Trophoblast cell (in vitro differentiated cells and primary cell): ENCODE measurements at regions not wholly inside any gene's neighbourhood (a gene's known extent, or its start where the extent isn't known, plus 50 kb on each side); places are given as distances from the start of the nearest gene placed in this dataset.
"Not testable (repeated sequence)": the region's sequence is repeated elsewhere in the genome, so short reads cannot be mapped to it uniquely, and the experiment has no call there.

Experiments
- DNase-seq, 2 donors: peaks; one replicate each; pipeline ENCODE4 v3.0.0-alpha.2; 2016
- H2AFZ ChIP-seq: 2 replicates; pipeline ENCODE4 v1.6.1; 2013; ENCODE audit warnings: low read length, moderate library complexity, mild to moderate bottlenecking; ENCODE audit not compliant: insufficient read depth, poor library complexity
- H2AK5ac ChIP-seq: 2 replicates; pipeline ENCODE4 v1.6.1; 2013; ENCODE audit warnings: mild to moderate bottlenecking, low read length
- H2BK120ac ChIP-seq: 2 replicates; pipeline ENCODE4 v1.6.1; 2013; ENCODE audit warnings: low read length, mild to moderate bottlenecking, moderate library complexity; ENCODE audit not compliant: insufficient read depth, poor library complexity
- H2BK12ac ChIP-seq: 2 replicates; pipeline ENCODE4 v1.6.1; 2013; ENCODE audit warnings: mild to moderate bottlenecking, low read length, moderate library complexity
- H2BK5ac ChIP-seq: 2 replicates; pipeline ENCODE4 v1.6.1; 2013; ENCODE audit warnings: low read length, low read depth, moderate library complexity, mild to moderate bottlenecking; ENCODE audit not compliant: poor library complexity
- H3K14ac ChIP-seq: 2 replicates; pipeline ENCODE4 v1.6.1; 2013; ENCODE audit warnings: mild to moderate bottlenecking, low read length
- H3K18ac ChIP-seq: 2 replicates; pipeline ENCODE4 v1.6.1; 2013; ENCODE audit warnings: mild to moderate bottlenecking, low read length
- H3K23ac ChIP-seq: 2 replicates; pipeline ENCODE4 v1.6.1; 2013; ENCODE audit warnings: low read length
- H3K27ac ChIP-seq: 2 replicates; pipeline ENCODE4 v1.5.1; 2013; ENCODE audit warnings: low read depth, mild to moderate bottlenecking, inconsistent platforms, low read length, moderate library complexity
- H3K27me3 ChIP-seq: 2 replicates; pipeline ENCODE4 v1.6.1; 2013; ENCODE audit warnings: inconsistent platforms, mild to moderate bottlenecking, low read length, moderate library complexity; ENCODE audit not compliant: insufficient read depth
- H3K36me3 ChIP-seq, 2 experiments: 1 replicate in 1 of 2; 2 replicates in 1 of 2; pipeline ENCODE4 v1.6.1; 2013; ENCODE audit warnings: low read length in 2 of 2, mild to moderate bottlenecking in 2 of 2, moderate library complexity in 1 of 2; ENCODE audit not compliant: insufficient read depth in 2 of 2, control insufficient read depth in 1 of 2
- H3K4ac ChIP-seq: 2 replicates; pipeline ENCODE4 v1.6.1; 2013; ENCODE audit warnings: low read depth, mild to moderate bottlenecking, low read length, moderate library complexity
- H3K4me1 ChIP-seq, 2 experiments: 1 replicate in 1 of 2; 2 replicates in 1 of 2; pipeline ENCODE4 v1.6.1; 2013; ENCODE audit warnings: low read length in 2 of 2, mild to moderate bottlenecking in 2 of 2, moderate library complexity in 1 of 2; ENCODE audit not compliant: insufficient read depth in 2 of 2, control insufficient read depth in 1 of 2
- H3K4me2 ChIP-seq: 2 replicates; pipeline ENCODE4 v1.6.1; 2013; ENCODE audit warnings: inconsistent platforms, mild to moderate bottlenecking, low read length, moderate library complexity
- H3K4me3 ChIP-seq: 2 replicates; pipeline ENCODE4 v1.5.1; 2013; ENCODE audit warnings: mild to moderate bottlenecking, low read depth, low read length, inconsistent platforms
- H3K79me1 ChIP-seq: one replicate; pipeline ENCODE4 v1.6.1; 2013; ENCODE audit warnings: low read length
- H3K79me2 ChIP-seq: 2 replicates; pipeline ENCODE4 v1.6.1; 2013; ENCODE audit warnings: low read length, mild to moderate bottlenecking; ENCODE audit not compliant: control insufficient read depth, insufficient read depth, poor library complexity
- H3K9ac ChIP-seq: 2 replicates; pipeline ENCODE4 v1.6.1; 2013; ENCODE audit warnings: mild to moderate bottlenecking, low read length
- H3K9me3 ChIP-seq: 2 replicates; pipeline ENCODE4 v1.6.1; 2013; ENCODE audit warnings: low read depth, mild to moderate bottlenecking, control low read depth, inconsistent platforms, low read length; ENCODE audit not compliant: insufficient read depth
- H4K12ac ChIP-seq: 2 replicates; pipeline ENCODE4 v1.6.1; 2013; ENCODE audit warnings: low read depth, mild to moderate bottlenecking, low read length, moderate library complexity
- H4K8ac ChIP-seq: 2 replicates; pipeline ENCODE4 v1.6.1; 2013; ENCODE audit warnings: low read depth, mild to moderate bottlenecking, low read length, moderate library complexity
- H4K91ac ChIP-seq: one replicate; pipeline ENCODE4 v1.6.1; 2013; ENCODE audit warnings: low read depth, mild to moderate bottlenecking, low read length, moderate library complexity
- WGBS: extraction: QIAGEN DNeasy Blood & Tissue Kit; methylation state at CpG from one replicate; pipeline ENCODE4 v1.1.7; 2013; ENCODE audit warnings: missing lambda C conversion rate; ENCODE audit not compliant: insufficient read length, insufficient coverage; ENCODE audit errors: extremely low coverage; 5-methylcytosine and 5-hydroxymethylcytosine counted together

GRCh38 chr2:128415779-128416061, 97.1 kb upstream of the HS6ST1 start:
- no peak overlapping the region for H3K27ac ChIP-seq
- no CpG with 5 or more reads among the region's 1 CpG for WGBS

GRCh38 chr2:128416109-128416785, 97.6 kb upstream of the HS6ST1 start:
- Histone ChIP-seq H2AK5ac (no peak overlapping the region), H2BK12ac (no peak overlapping the region), H3K9me3 (peaks cover 1% of the 10 kb centered on the region), H3K4ac (no peak overlapping the region), H3K9ac (no peak overlapping the region), H4K12ac (no peak overlapping the region), H2BK5ac (no peak overlapping the region), H2AFZ (no peak overlapping the region), H3K36me3 (no peaks in the 10 kb centered on the region), H3K79me2 (no peaks in the 10 kb centered on the region), H3K4me1 (peaks cover 3 to 10% of the 10 kb centered on the region in 2 experiments), H3K4me3 (no peak overlapping the region), H3K27me3 (no peaks in the 10 kb centered on the region), H3K4me2 (no peak overlapping the region), H3K23ac (no peak overlapping the region), H3K27ac (no peak overlapping the region), H4K8ac (no peak overlapping the region), H3K79me1 (no peaks in the 10 kb centered on the region), H3K18ac (no peak overlapping the region), H2BK120ac (no peak overlapping the region), H4K91ac (no peak overlapping the region), H3K14ac (no peak overlapping the region)
- no peak for DNase-seq
- WGBS: no CpG with 5 or more reads among the region's 9 CpGs

More at GRCh38 chr2:128415779-128416061, 97.1 kb upstream of the HS6ST1 start:
- Histone ChIP-seq H3K23ac (no peak overlapping the region), H3K79me1 (no peaks in the 10 kb centered on the region), H2BK5ac (no peak overlapping the region), H3K4me1 (peaks cover 3 to 10% of the 10 kb centered on the region in 2 experiments), H2BK12ac (no peak overlapping the region), H3K18ac (no peak overlapping the region), H3K79me2 (no peaks in the 10 kb centered on the region), H4K12ac (no peak overlapping the region), H3K4me3 (no peak overlapping the region), H2BK120ac (no peak overlapping the region), H3K9ac (no peak overlapping the region), H4K91ac (no peak overlapping the region), H3K27me3 (no peaks in the 10 kb centered on the region), H3K36me3 (no peaks in the 10 kb centered on the region), H3K9me3 (peaks cover under 1% of the 10 kb centered on the region), H4K8ac (no peak overlapping the region), H2AFZ (no peak overlapping the region), H3K4ac (no peak overlapping the region), H2AK5ac (no peak overlapping the region), H3K4me2 (no peak overlapping the region), H3K14ac (no peak overlapping the region)
- no peak for DNase-seq

- H3K4ac ChIP-seq: no peak overlapping the region
- no peak overlapping the region for H3K18ac ChIP-seq
- no peak overlapping the region for H3K9ac ChIP-seq
- H2BK12ac ChIP-seq: no peak overlapping the region
- H3K4me1 ChIP-seq: peaks cover 3 to 10% of the 10 kb centered on the region in 2 experiments
- H3K79me1 ChIP-seq: no peaks in the 10 kb centered on the region
- H2AK5ac ChIP-seq: no peak overlapping the region
- H3K36me3 ChIP-seq: no peaks in the 10 kb centered on the region
- no peaks in the 10 kb centered on the region for H3K79me2 ChIP-seq
- H2BK120ac ChIP-seq: no peak overlapping the region
- peak overlapping the region; percentile 32 for H4K12ac ChIP-seq
- H3K27ac ChIP-seq: no peak overlapping the region
- no peak overlapping the region for H2BK5ac ChIP-seq
- H3K27me3 ChIP-seq: no peaks in the 10 kb centered on the region
- no peak overlapping the region for H3K4me2 ChIP-seq
- H3K23ac ChIP-seq: no peak overlapping the region
- DNase-seq: no peak
- H3K4me3 ChIP-seq: no peak overlapping the region
- no peak overlapping the region for H3K14ac ChIP-seq
- H4K91ac ChIP-seq: no peak overlapping the region
- H3K9me3 ChIP-seq: peaks cover 5% of the 10 kb centered on the region
- H2AFZ ChIP-seq: no peak overlapping the region
- H4K8ac ChIP-seq: no peak overlapping the region
- no CpG with 5 or more reads among the region's 3 CpGs for WGBS
Measured at GRCh38 chr2:128416806-128417205, 98.1 kb upstream of the HS6ST1 start.

GRCh38 chr2:128417264-128417663, 98.6 kb upstream of the HS6ST1 start:
- H4K12ac ChIP-seq, H2AFZ ChIP-seq, H3K27me3 ChIP-seq, H3K23ac ChIP-seq, DNase-seq, H3K4me3 ChIP-seq, H2BK120ac ChIP-seq, H3K14ac ChIP-seq, H3K27ac ChIP-seq, H3K18ac ChIP-seq, H3K9me3 ChIP-seq, H3K79me1 ChIP-seq, H2BK5ac ChIP-seq, H3K36me3 ChIP-seq, H3K4me2 ChIP-seq, H3K4me1 ChIP-seq, H3K9ac ChIP-seq, H4K91ac ChIP-seq, H4K8ac ChIP-seq, H2BK12ac ChIP-seq, H3K4ac ChIP-seq, H3K79me2 ChIP-seq, H2AK5ac ChIP-seq: not testable (repeated sequence)
- WGBS: no CpG with 5 or more reads among the region's 11 CpGs
